Fibroblast of skin of right quadriceps (primary cell): ENCODE measurements at regions not wholly inside any gene's neighbourhood (a gene's known extent, or its start where the extent isn't known, plus 50 kb on each side); places are given as distances from the start of the nearest gene placed in this dataset.

ENCODE experiments used
- DNase-seq: peaks from one replicate; pipeline ENCODE4 v3.0.0-alpha.2; 2013

DNA sequence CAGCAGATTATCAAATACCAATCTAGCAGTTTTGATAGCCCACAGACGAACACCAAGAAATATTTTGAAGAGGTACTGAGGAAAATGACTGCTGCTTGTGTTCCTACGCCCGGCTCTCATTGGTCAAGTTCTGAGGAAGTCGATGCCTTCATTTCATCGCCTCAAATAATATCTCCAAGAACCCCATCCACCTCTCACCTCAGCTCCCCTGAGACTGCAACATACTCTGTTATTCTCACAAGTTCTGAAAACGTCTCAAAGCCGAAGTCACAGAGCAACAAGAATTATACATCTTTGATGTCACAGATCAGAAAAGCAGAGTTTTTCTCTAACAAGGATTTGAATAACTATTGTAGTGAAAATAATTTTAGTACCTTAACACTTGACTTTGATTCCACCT, 55.5 kb upstream of the BCAT1 start:
- DNase-seq: no peak

GRCh38 chr12:25001311-25001710, 52.4 kb upstream of the BCAT1 start:
- no peak for DNase-seq
